MM.1S (cell line): ENCODE measurements at regions not wholly inside any gene's neighbourhood (a gene's known extent, or its start where the extent isn't known, plus 50 kb on each side); places are given as distances from the start of the nearest gene placed in this dataset.

Experiments used
- DNase-seq: peaks from one replicate; pipeline ENCODE4 v3.0.0-alpha.2; 2015
- H2AFZ ChIP-seq: fragments of 300-600 bp; sonication (generic); 2 replicates; pipeline ENCODE4 v1.6.0; 2016; ENCODE audit warnings: antibody characterized with exemption, low read length
- H3F3A ChIP-seq: fragments of 300-600 bp; sonication (generic); 2 replicates; pipeline ENCODE4 v1.6.1; 2016; ENCODE audit warnings: mild to moderate bottlenecking, antibody characterized with exemption, low read length, moderate library complexity, mixed read lengths; ENCODE audit not compliant: insufficient read depth
- H3K27ac ChIP-seq: fragments of 300-600 bp; sonication (generic); 2 replicates; pipeline ENCODE4 v1.5.1; 2016; ENCODE audit warnings: mild to moderate bottlenecking, low read length
- H3K27me3 ChIP-seq: fragments of 300-600 bp; sonication (generic); replicated peaks from 2 replicates; pipeline ENCODE4 v1.6.0; 2016; ENCODE audit warnings: low read length; ENCODE audit not compliant: insufficient read depth
- H3K36me3 ChIP-seq: fragments of 300-600 bp; sonication (generic); replicated peaks from 2 replicates; pipeline ENCODE4 v1.6.1; 2016; ENCODE audit warnings: mild to moderate bottlenecking, low read length, mixed read lengths; ENCODE audit not compliant: insufficient read depth
- H3K4me1 ChIP-seq: fragments of 300-600 bp; sonication (generic); 2 replicates; pipeline ENCODE4 v1.6.1; 2016; ENCODE audit warnings: low read length, mixed read lengths
- H3K4me2 ChIP-seq: fragments of 300-600 bp; sonication (generic); 2 replicates; pipeline ENCODE4 v1.6.0; 2016; ENCODE audit warnings: low read depth, low read length
- H3K4me3 ChIP-seq: fragments of 300-600 bp; sonication (generic); 2 replicates; pipeline ENCODE4 v1.5.1; 2016; ENCODE audit warnings: low read length, mixed read lengths
- H3K79me2 ChIP-seq: fragments of 300-600 bp; sonication (generic); 2 replicates; pipeline ENCODE4 v1.6.1; 2016; ENCODE audit warnings: mixed run types, low read length, mixed read lengths
- H3K9ac ChIP-seq: fragments of 300-600 bp; sonication (generic); 2 replicates; pipeline ENCODE4 v1.6.1; 2016; ENCODE audit warnings: low read length, mixed read lengths
- H3K9me2 ChIP-seq: fragments of 300-600 bp; sonication (generic); replicated peaks from 2 replicates; pipeline ENCODE4 v1.6.1; 2016; ENCODE audit warnings: mild to moderate bottlenecking, low read length, mixed read lengths; ENCODE audit not compliant: insufficient read depth
- H3K9me3 ChIP-seq: fragments of 300-600 bp; sonication (generic); replicated peaks from 2 replicates; pipeline ENCODE4 v1.6.1; 2016; ENCODE audit warnings: mild to moderate bottlenecking, low read length, mixed read lengths; ENCODE audit not compliant: insufficient read depth
- H4K20me1 ChIP-seq: fragments of 300-600 bp; sonication (generic); 2 replicates; pipeline ENCODE4 v1.6.1; 2016; ENCODE audit warnings: mild to moderate bottlenecking, low read length, moderate library complexity, mixed read lengths; ENCODE audit not compliant: insufficient read depth
- EZH2 ChIP-seq: fragments of 300-600 bp; sonication (generic); optimal IDR thresholded peaks from 2 replicates; pipeline ENCODE3; 2017; ENCODE audit warnings: low read depth, mild to moderate bottlenecking, antibody characterized with exemption, low read length, mixed read lengths
- EZH2phosphoT487 ChIP-seq: fragments of 300-600 bp; sonication (generic); IDR thresholded peaks from 2 replicates; pipeline ENCODE4 v1.6.1; 2018; ENCODE audit warnings: antibody characterized with exemption, low read length
- TF ChIP-seq, protein P1 (sequence below): fragments of 300-600 bp; sonication (generic); IDR thresholded peaks from 2 replicates; pipeline ENCODE4 v1.5.1; 2016; ENCODE audit warnings: antibody characterized with exemption, low read length, mixed read lengths

DNA sequence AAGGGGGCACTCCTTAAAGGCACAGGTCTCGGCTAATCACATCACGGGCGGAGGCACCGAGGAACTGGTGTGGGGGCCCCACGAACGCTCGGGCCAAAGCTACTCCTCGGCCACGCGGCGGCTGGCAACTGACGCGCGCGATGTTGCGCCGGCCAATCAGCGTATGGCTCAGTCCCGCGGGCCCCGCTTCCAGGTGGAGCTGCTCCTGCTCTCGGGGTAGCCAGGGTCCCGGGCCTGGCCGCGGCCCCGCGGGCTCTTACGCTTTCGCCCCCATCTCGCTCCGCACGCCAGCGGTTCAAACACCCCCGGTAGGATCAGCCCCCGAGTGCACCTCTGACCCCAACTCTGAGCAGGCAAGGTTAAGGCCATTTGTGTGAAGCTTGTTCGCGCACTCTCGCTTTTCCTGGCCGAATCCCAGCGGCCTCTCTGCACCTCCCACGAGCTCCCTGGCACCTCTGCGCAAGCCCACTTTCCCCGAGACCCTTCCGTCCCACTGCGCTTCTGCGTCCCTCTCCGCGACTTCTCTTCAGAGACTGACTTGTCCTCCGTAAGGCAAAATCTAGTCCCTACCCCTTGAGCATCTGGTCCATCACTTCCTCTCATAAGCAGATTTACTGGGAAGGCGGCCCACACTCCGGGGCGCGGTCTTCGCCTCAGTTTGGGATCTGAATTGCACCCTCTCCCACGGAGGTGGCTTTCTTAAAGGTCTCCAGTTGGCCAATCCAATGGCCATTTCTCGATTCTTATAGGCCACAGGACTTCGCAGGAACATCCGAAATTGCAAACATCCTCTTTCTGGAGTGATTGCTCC lies 200.9 kb upstream of the TBX20 start:
- no peak for TF ChIP-seq EZH2
- TF ChIP-seq, protein P1, sequence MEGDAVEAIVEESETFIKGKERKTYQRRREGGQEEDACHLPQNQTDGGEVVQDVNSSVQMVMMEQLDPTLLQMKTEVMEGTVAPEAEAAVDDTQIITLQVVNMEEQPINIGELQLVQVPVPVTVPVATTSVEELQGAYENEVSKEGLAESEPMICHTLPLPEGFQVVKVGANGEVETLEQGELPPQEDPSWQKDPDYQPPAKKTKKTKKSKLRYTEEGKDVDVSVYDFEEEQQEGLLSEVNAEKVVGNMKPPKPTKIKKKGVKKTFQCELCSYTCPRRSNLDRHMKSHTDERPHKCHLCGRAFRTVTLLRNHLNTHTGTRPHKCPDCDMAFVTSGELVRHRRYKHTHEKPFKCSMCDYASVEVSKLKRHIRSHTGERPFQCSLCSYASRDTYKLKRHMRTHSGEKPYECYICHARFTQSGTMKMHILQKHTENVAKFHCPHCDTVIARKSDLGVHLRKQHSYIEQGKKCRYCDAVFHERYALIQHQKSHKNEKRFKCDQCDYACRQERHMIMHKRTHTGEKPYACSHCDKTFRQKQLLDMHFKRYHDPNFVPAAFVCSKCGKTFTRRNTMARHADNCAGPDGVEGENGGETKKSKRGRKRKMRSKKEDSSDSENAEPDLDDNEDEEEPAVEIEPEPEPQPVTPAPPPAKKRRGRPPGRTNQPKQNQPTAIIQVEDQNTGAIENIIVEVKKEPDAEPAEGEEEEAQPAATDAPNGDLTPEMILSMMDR, result no peak
- no peak for TF ChIP-seq EZH2phosphoT487
- Histone ChIP-seq H4K20me1 (no peaks in the 10 kb centered on the region), H3K4me3 (no peak overlapping the region), H3K4me1 (no peaks in the 10 kb centered on the region), H3K9me3 (no peaks in the 10 kb centered on the region), H3K79me2 (no peaks in the 10 kb centered on the region), H3K36me3 (no peaks in the 10 kb centered on the region), H3K4me2 (no peak overlapping the region), H3K27ac (no peak overlapping the region), H3F3A (no peaks in the 10 kb centered on the region), H3K9me2 (no peaks in the 10 kb centered on the region), H2AFZ (no peak overlapping the region), H3K27me3 (no peaks in the 10 kb centered on the region), H3K9ac (no peak overlapping the region)
- DNase-seq, result no peak

DNA sequence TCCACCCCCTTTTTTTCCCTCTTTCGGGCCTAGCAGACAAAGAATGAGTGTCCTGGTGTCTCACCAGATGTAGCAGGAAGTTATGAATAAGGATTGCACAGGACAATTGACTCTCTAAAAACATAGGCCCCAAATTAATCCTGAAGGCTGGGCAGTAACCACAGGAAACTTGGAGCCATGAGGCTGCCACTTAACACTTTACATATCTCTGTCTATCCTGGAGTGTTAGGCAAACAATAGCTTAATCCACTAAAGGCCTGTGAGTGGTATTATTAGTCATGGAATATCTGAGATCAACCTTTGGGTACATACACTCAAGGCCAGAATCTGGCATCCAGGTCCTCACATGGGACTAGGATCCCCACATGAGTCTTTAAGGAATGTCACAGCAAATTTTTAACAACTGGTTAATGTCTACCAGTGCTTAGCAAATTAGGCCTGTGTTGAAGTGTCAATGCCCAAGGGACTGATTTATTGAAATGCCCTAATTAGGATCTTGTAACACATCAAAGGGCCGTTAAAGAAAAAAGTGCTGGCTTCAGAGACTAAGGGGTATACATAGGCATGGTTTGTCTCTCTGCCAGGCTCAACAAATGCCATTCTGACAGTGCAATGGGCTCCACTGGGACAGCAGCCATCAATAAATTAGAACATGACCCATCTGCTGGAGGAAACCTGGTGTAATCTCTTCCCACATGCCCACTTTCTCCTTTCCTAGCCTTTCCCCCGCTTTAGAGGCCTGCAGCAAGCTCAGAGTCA lies 196.7 kb upstream of the TBX20 start:
- Histone ChIP-seq H3K27ac (no peak overlapping the region), H3K27me3 (no peaks in the 10 kb centered on the region), H3K36me3 (no peaks in the 10 kb centered on the region), H3K79me2 (no peaks in the 10 kb centered on the region), H3K4me2 (no peak overlapping the region), H3K9me2 (no peaks in the 10 kb centered on the region), H3F3A (no peaks in the 10 kb centered on the region), H3K4me3 (no peak overlapping the region), H2AFZ (no peak overlapping the region), H3K9me3 (no peaks in the 10 kb centered on the region), H3K4me1 (no peaks in the 10 kb centered on the region), H3K9ac (no peak overlapping the region), H4K20me1 (no peaks in the 10 kb centered on the region)
- TF ChIP-seq EZH2phosphoT487 (no peak), EZH2 (no peak)
- TF ChIP-seq, protein P1, result no peak
- DNase-seq, result no peak

DNA sequence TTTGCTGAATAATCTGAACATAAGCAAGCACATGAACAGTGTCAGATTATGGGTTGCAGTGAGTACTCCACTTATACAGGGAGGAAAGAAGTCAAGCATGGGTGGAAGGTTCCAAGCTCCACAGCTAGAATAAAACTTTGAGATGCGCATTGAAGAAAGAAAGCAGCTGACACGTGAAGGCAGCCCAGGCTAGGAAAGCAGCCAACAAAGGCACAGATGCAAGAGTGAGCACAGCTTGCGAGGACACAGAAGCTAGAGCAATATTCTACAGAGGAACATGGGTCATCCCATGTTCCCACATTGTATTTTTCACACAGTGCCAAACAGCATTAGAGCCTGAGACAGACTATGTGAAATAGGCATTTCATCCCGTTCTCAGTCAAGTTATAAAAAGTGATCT lies 194.6 kb upstream of the TBX20 start:
- H2AFZ ChIP-seq, result no peak overlapping the region
- no peaks in the 10 kb centered on the region for H3F3A ChIP-seq
- H3K9me3 ChIP-seq, result no peaks in the 10 kb centered on the region
- no peak overlapping the region for H3K9ac ChIP-seq
- no peaks in the 10 kb centered on the region for H4K20me1 ChIP-seq
- no peak overlapping the region for H3K27ac ChIP-seq
- TF ChIP-seq, protein P1, result no peak
- no peak for TF ChIP-seq EZH2
- no peak for TF ChIP-seq EZH2phosphoT487
- no peaks in the 10 kb centered on the region for H3K4me1 ChIP-seq
- DNase-seq, result no peak
- H3K4me3 ChIP-seq, result no peak overlapping the region
- no peaks in the 10 kb centered on the region for H3K9me2 ChIP-seq
- no peaks in the 10 kb centered on the region for H3K36me3 ChIP-seq
- H3K4me2 ChIP-seq, result no peak overlapping the region
- H3K27me3 ChIP-seq, result no peaks in the 10 kb centered on the region
- no peaks in the 10 kb centered on the region for H3K79me2 ChIP-seq
